Transverse colon (tissue), 4 donors: ENCODE measurements at regions not wholly inside any gene's neighbourhood (a gene's known extent, or its start where the extent isn't known, plus 50 kb on each side); places are given as distances from the start of the nearest gene placed in this dataset.

Experiments used
- CTCF ChIP-seq, 5 experiments: fragments of 200-600 bp in 3 of 5; fragments of 450-650 bp in 2 of 5; sonication (generic) in 3 of 5; IDR thresholded peaks; 1 replicate in 2 of 5; 2 replicates in 3 of 5; pipeline ENCODE4 v1.5.1; 2016 to 2017; ENCODE audit warnings: antibody characterized with exemption in 5 of 5, inconsistent platforms in 3 of 5, mild to moderate bottlenecking in 2 of 5, moderate library complexity in 1 of 5
- POLR2A ChIP-seq: fragments of 450-650 bp; IDR thresholded peaks from one replicate; pipeline ENCODE4 v1.6.1; 2016; ENCODE audit warnings: antibody characterized with exemption, mild to moderate bottlenecking, moderate library complexity
- POLR2AphosphoS5 ChIP-seq, 3 donors: sonication (generic); formaldehyde crosslinking; IDR thresholded peaks; one replicate each; pipeline ENCODE4 v1.6.1; 2016; ENCODE audit warnings: antibody characterized with exemption in 3 of 3

- TF ChIP-seq POLR2AphosphoS5 (IDR thresholded peaks at IDR 0.05) (no peak), CTCF (IDR thresholded peaks at IDR 0.05) (no peak), POLR2A (no peak)
Measured at GRCh38 chr10:37439826-37440225, 314.4 kb downstream of the ANKRD30A start.
